Tibial nerve (tissue), 4 donors: ENCODE measurements at regions not wholly inside any gene's neighbourhood (a gene's known extent, or its start where the extent isn't known, plus 50 kb on each side); places are given as distances from the start of the nearest gene placed in this dataset.

ENCODE experiments used
- CTCF ChIP-seq, 5 experiments: fragments of 200-600 bp in 3 of 5; fragments of 450-650 bp in 2 of 5; sonication (generic) in 3 of 5; IDR thresholded peaks; one replicate each; pipeline ENCODE4 v1.5.1; 2016 to 2019; ENCODE audit warnings: antibody characterized with exemption in 5 of 5, mild to moderate bottlenecking in 3 of 5, moderate library complexity in 2 of 5
- EP300 ChIP-seq, 2 donors: sonication (generic); formaldehyde crosslinking; IDR thresholded peaks; one replicate each; pipeline ENCODE4 v1.6.1; 2017; ENCODE audit warnings: antibody characterized with exemption in 2 of 2, mild to moderate bottlenecking in 1 of 2
- POLR2A ChIP-seq, 2 donors: fragments of 450-650 bp; IDR thresholded peaks; one replicate each; pipeline ENCODE4 v1.6.1; 2017; ENCODE audit warnings: antibody characterized with exemption in 2 of 2, mild to moderate bottlenecking in 2 of 2, moderate library complexity in 2 of 2

DNA sequence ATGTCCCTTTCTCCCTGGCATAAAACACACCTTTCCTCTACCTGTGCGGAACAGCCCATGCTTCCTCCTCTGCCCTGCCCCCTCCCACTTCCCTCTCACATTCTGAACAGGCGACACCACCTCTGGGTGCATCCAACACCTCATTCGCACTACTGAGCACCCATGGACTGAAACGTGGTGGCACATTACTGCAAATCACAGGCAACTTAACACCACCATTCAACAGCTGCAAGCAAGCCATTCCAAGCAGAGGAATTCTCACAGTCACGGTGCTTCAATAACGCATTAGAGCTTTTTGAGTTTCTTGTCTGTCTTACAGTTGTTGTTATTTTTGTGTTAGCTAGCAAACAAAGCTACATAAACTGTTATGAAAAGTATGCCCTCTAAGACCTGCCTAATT is 298.2 kb upstream of the TAS2R1 start:
- TF ChIP-seq CTCF (IDR thresholded peaks at IDR 0.05) (no peak), EP300 (IDR thresholded peaks at IDR 0.05) (no peak), POLR2A (IDR thresholded peaks at IDR 0.05) (no peak)
